Left ventricle myocardium inferior (tissue), 1 donor: ENCODE measurements at regions not wholly inside any gene's neighbourhood (a gene's known extent, or its start where the extent isn't known, plus 50 kb on each side); places are given as distances from the start of the nearest gene placed in this dataset.
"Not testable (repeated sequence)": the region's sequence is repeated elsewhere in the genome, so short reads cannot be mapped to it uniquely, and the experiment has no call there.

Experiments used
- DNase-seq: peaks from one replicate; pipeline ENCODE4 v3.0.0-alpha.2; 2020
- H3K27ac ChIP-seq: fragments of 200-600 bp; replicated peaks from 2 replicates; pipeline ENCODE4 v1.8.0; 2021
- H3K27me3 ChIP-seq: fragments of 200-600 bp; 2 replicates; pipeline ENCODE4 v1.8.0; 2021; ENCODE audit warnings: low read depth
- H3K36me3 ChIP-seq: fragments of 200-600 bp; 2 replicates; pipeline ENCODE4 v1.8.0; 2021
- H3K4me1 ChIP-seq: fragments of 200-600 bp; 2 replicates; pipeline ENCODE4 v1.8.0; 2021
- H3K4me3 ChIP-seq: fragments of 200-600 bp; 2 replicates; pipeline ENCODE4 v1.8.0; 2021; ENCODE audit warnings: mild to moderate bottlenecking, moderate library complexity
- H3K9me3 ChIP-seq: fragments of 200-600 bp; replicated peaks from 2 replicates; pipeline ENCODE4 v1.8.0; 2021
- CTCF ChIP-seq: fragments of 200-600 bp; IDR thresholded peaks from 2 replicates; pipeline ENCODE4 v1.8.0; 2021; ENCODE audit warnings: antibody characterized with exemption, mild to moderate bottlenecking, borderline replicate concordance
- intact Hi-C: fragments of 100-400 bp; cut with micrococcal nuclease; formaldehyde crosslinking; loops from one replicate; pipeline ENCODE4 v1.11.0; 2022
- donor health status: DM: no; HTN: yes; CAD: no; lungs with severe emphysema.

DNA sequence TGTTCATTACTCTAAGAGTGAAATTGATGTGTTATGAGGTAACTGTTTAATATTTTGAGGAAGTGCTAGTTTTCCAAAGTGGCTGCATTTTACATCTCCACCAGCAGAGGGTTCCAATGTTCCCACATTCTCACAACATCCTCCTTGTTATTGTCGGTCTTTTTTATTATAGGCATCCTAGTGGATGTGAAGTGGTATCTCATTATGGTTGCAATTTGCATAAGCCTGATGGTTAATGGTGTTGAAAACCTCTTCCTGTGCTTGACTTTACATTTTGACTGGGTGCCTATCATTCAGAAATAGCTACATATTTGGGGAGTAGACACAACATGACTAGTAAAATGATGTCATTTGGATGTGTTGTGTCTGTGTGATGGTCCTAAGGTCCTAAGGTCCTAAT, 143.6 kb downstream of the MRPS30 start:
- intact Hi-C loops, result no loop called here
- Histone ChIP-seq H3K4me3 (no peak overlapping the region), H3K4me1 (no peaks in the 10 kb centered on the region), H3K9me3 (no peaks in the 10 kb centered on the region), H3K27ac (no peak overlapping the region), H3K27me3 (no peaks in the 10 kb centered on the region), H3K36me3 (no peaks in the 10 kb centered on the region)
- peak; percentile 72 for TF ChIP-seq CTCF
- no peak for DNase-seq

- intact Hi-C loops, result no loop called here
- TF ChIP-seq CTCF, result no peak
- Histone ChIP-seq H3K27me3 (no peaks in the 10 kb centered on the region), H3K36me3 (no peaks in the 10 kb centered on the region), H3K4me3 (no peak overlapping the region), H3K27ac (no peak overlapping the region), H3K4me1 (no peaks in the 10 kb centered on the region), H3K9me3 (no peaks in the 10 kb centered on the region)
- no peak for DNase-seq
Measured at GRCh38 chr5:44953078-44953477, 144.3 kb downstream of the MRPS30 start.

- H3K36me3 ChIP-seq, H3K4me3 ChIP-seq, intact Hi-C loops, H3K9me3 ChIP-seq, DNase-seq, H3K4me1 ChIP-seq, H3K27me3 ChIP-seq, H3K27ac ChIP-seq: not testable (repeated sequence)
Measured at GRCh38 chr5:44958943-44959454, 150.3 kb downstream of the MRPS30 start.

- H3K4me3 ChIP-seq, result no peak overlapping the region
- peaks cover 15% of the 10 kb centered on the region for H3K9me3 ChIP-seq
- no peaks in the 10 kb centered on the region for H3K4me1 ChIP-seq
- DNase-seq, result no peak
- no peak overlapping the region for H3K27ac ChIP-seq
- H3K36me3 ChIP-seq, result no peaks in the 10 kb centered on the region
- TF ChIP-seq CTCF, result no peak
- H3K27me3 ChIP-seq, result no peaks in the 10 kb centered on the region
- intact Hi-C loops, result no loop called here
Measured at GRCh38 chr5:44969825-44970224, 161.1 kb downstream of the MRPS30 start.

GRCh38 chr5:44970963-44971362, 162.2 kb downstream of the MRPS30 start:
- peaks cover 17% of the 10 kb centered on the region for H3K9me3 ChIP-seq
- H3K36me3 ChIP-seq, intact Hi-C loops, H3K4me3 ChIP-seq, H3K27me3 ChIP-seq, DNase-seq, H3K4me1 ChIP-seq, H3K27ac ChIP-seq: not testable (repeated sequence)

DNA sequence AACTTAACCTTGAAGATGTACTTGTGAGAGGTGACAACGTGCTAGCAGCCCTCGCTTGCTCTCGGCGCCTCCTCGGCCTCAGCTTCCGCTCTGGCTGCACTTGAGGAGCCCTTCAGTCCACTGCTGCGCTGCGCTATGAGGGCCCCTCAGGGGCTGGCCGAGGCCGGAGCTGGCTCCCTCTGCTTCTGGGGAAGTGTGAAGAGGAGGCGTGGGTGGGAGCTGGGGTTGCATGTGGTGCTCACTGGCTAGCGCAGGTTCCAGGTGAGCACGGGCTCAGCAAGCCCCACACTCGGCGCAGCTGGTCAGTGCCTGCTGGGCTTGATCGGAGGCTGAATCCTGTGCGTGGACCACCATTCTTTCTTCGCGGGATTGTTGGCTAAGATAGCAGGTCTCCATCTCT, 166.1 kb downstream of the MRPS30 start:
- Histone ChIP-seq H3K9me3 (peaks cover 21% of the 10 kb centered on the region), H3K4me1 (no peaks in the 10 kb centered on the region), H3K36me3 (no peaks in the 10 kb centered on the region), H3K4me3 (no peak overlapping the region), H3K27me3 (no peaks in the 10 kb centered on the region), H3K27ac (no peak overlapping the region)
- no peak for TF ChIP-seq CTCF
- intact Hi-C loops, result no loop called here
- no peak for DNase-seq

- Histone ChIP-seq H3K36me3 (no peaks in the 10 kb centered on the region), H3K27me3 (no peaks in the 10 kb centered on the region), H3K4me3 (no peak overlapping the region), H3K4me1 (no peaks in the 10 kb centered on the region), H3K27ac (no peak overlapping the region), H3K9me3 (peaks cover 73% of the 10 kb centered on the region)
- DNase-seq, result no peak
- intact Hi-C loops, result no loop called here
- TF ChIP-seq CTCF, result no peak
Measured at GRCh38 chr5:44981708-44982107, 173.0 kb downstream of the MRPS30 start.
